ENCODE measurements at regions not wholly inside any gene's neighbourhood (a gene's known extent, or its start where the extent isn't known, plus 50 kb on each side); places are given as distances from the start of the nearest gene placed in this dataset.

GRCh38 chr5:2508514-2508913 lies 243.0 kb downstream of the IRX2 start:
- no peak overlapping the region for H3K18ac ChIP-seq (ENCODE audit: extremely low read depth, low read length)
- H2BK20ac ChIP-seq (ENCODE audit: low read length): no peak overlapping the region
- 92% methylated on average over 10 of the region's 12 CpGs; no CpG with 5 or more reads in 1 of the 2 experiments for WGBS, 2 experiments (ENCODE audit: extremely low coverage in 1 of 2, insufficient coverage in 1 of 2, insufficient read length in 1 of 2, insufficient replicate concordance in 2 of 2, low coverage in 1 of 2, low lambda C conversion rate in 2 of 2, missing lambda C conversion rate in 1 of 2)
- no peaks in the 10 kb centered on the region for H3K79me2 ChIP-seq (ENCODE audit: control insufficient read depth in 1 of 2, insufficient read depth in 2 of 2, low read length in 2 of 2)
- H2BK120ac ChIP-seq (replicated peaks; ENCODE audit: low read depth, low read length): no peak overlapping the region
- no peak overlapping the region for H3K27ac ChIP-seq (ENCODE audit: low read depth, low read length)
- H4K5ac ChIP-seq (ENCODE audit: insufficient read length, low read depth, low read length): no peak overlapping the region
- no peak overlapping the region for H4K91ac ChIP-seq (replicated peaks; ENCODE audit: insufficient read length, low read length)
- H3K79me1 ChIP-seq (ENCODE audit: low read depth, low read length): no peaks in the 10 kb centered on the region
- ChIA-PET CTCF (ENCODE audit: partially characterized antibody) (no interaction called here), POLR2A (ENCODE audit: partially characterized antibody) (no interaction called here)
- H3K4me2 ChIP-seq (ENCODE audit: insufficient read depth in 1 of 2, low read depth in 2 of 2, low read length in 2 of 2): no peak overlapping the region
- H3K9ac ChIP-seq (replicated peaks in 1 of 4; ENCODE audit: extremely low read depth in 1 of 4, low read depth in 3 of 4, low read length in 3 of 4): no peak overlapping the region
- no peaks in the 10 kb centered on the region for H4K20me1 ChIP-seq (replicated peaks in 1 of 2; ENCODE audit: control insufficient read depth in 1 of 2, insufficient read depth in 2 of 2, low read length in 2 of 2)
- peaks cover 0 to 3% (median 0%) of the 10 kb centered on the region in 4 experiments; a peak in 1 of 7 replicates for H3K4me1 ChIP-seq (replicated peaks in 1 of 4; ENCODE audit: control insufficient read depth in 3 of 4, insufficient read depth in 4 of 4, low read length in 3 of 4)
- FAIRE-seq (no peak), DNase-seq (ENCODE audit: low read depth in 1 of 2, low spot score in 2 of 2) (no peak)
- no peak for TF ChIP-seq ATF2 (IDR thresholded peaks at IDR 0.05; ENCODE audit: low read length)
- TF ChIP-seq GABPA (IDR thresholded peaks at IDR 0.05; ENCODE audit: borderline replicate concordance, insufficient read depth, low read length): no peak
- TF ChIP-seq BACH1 (IDR thresholded peaks at IDR 0.05; ENCODE audit: low read length): no peak
- H2BK5ac ChIP-seq (ENCODE audit: low read depth, low read length): no peak overlapping the region
- no peak overlapping the region for H4K8ac ChIP-seq (ENCODE audit: extremely low read depth, insufficient read depth, low read length)
- no peak overlapping the region for H3K4ac ChIP-seq (replicated peaks; ENCODE audit: insufficient read length, low read depth, low read length)
- H3K36me3 ChIP-seq (ENCODE audit: control insufficient read depth in 2 of 4, insufficient read depth in 4 of 4, low read length in 3 of 4): no peaks in the 10 kb centered on the region
- H3K14ac ChIP-seq (ENCODE audit: insufficient read length): no peak overlapping the region
- H2AK5ac ChIP-seq (ENCODE audit: low read depth, low read length): no peak overlapping the region
- H2BK12ac ChIP-seq (ENCODE audit: low read depth, low read length): no peak overlapping the region
- no peak overlapping the region for H3K4me3 ChIP-seq (ENCODE audit: extremely low read depth in 1 of 4, insufficient read depth in 2 of 4, low read depth in 3 of 4, low read length in 4 of 4)
- no peak overlapping the region for H3K56ac ChIP-seq (replicated peaks; ENCODE audit: insufficient read length, low read depth, low read length)
- H3K23me2 ChIP-seq (ENCODE audit: low read depth, low read length): no peaks in the 10 kb centered on the region
- H2AFZ ChIP-seq (ENCODE audit: low read length): no peak overlapping the region
- H3K23ac ChIP-seq (ENCODE audit: insufficient read length): no peak overlapping the region
- no peak overlapping the region for H2BK15ac ChIP-seq (ENCODE audit: low read length)
- peaks cover 2 to 3% of the 10 kb centered on the region in 2 experiments; a peak in 2 of 4 replicates for H3K9me3 ChIP-seq (ENCODE audit: insufficient read depth in 2 of 2, low read depth in 1 of 2, low read length in 1 of 2)
- no peaks in the 10 kb centered on the region for H3K27me3 ChIP-seq (replicated peaks in 1 of 4; ENCODE audit: control insufficient read depth in 3 of 4, extremely low read depth in 1 of 4, insufficient read depth in 3 of 4, low read length in 3 of 4)

Data from H1 (cell line).